Neural progenitor cell (in vitro differentiated cells): ENCODE measurements at regions not wholly inside any gene's neighbourhood (a gene's known extent, or its start where the extent isn't known, plus 50 kb on each side); places are given as distances from the start of the nearest gene placed in this dataset.

Source experiments
- CTCF ChIP-seq: fragments of 200-600 bp; sonication (generic); IDR thresholded peaks from 2 replicates; pipeline ENCODE4 v1.5.1; 2017; ENCODE audit warnings: antibody characterized with exemption, mild to moderate bottlenecking
- EZH2 ChIP-seq: fragments of 200-600 bp; sonication (generic); IDR thresholded peaks from 2 replicates; pipeline ENCODE4 v1.6.1; 2017; ENCODE audit warnings: antibody characterized with exemption, mild to moderate bottlenecking, moderate library complexity

GRCh38 chr14:26026384-26026783 lies 571.4 kb downstream of the NOVA1 start:
- TF ChIP-seq CTCF (no peak), EZH2 (no peak)
